ENCODE measurements at regions not wholly inside any gene's neighbourhood (a gene's known extent, or its start where the extent isn't known, plus 50 kb on each side); places are given as distances from the start of the nearest gene placed in this dataset.

GRCh38 chr14:101022121-101022520 lies 118.6 kb upstream of the RTL1 start:
- H3K27ac ChIP-seq, result no peak overlapping the region
- DNase-seq (ENCODE audit: low read depth, low spot score), result no peak

GRCh38 chr14:101022916-101023435 lies 119.5 kb upstream of the RTL1 start:
- no peak for DNase-seq (ENCODE audit: low read depth, low spot score)

GRCh38 chr14:101024686-101025085 lies 121.2 kb upstream of the RTL1 start:
- no peak overlapping the region for H3K27ac ChIP-seq
- DNase-seq (ENCODE audit: low read depth, low spot score), result no peak

More at GRCh38 chr14:101022916-101023435, 119.5 kb upstream of the RTL1 start:
- H3K27ac ChIP-seq, result no peak overlapping the region

GRCh38 chr14:101025131-101025530 lies 121.6 kb upstream of the RTL1 start:
- H3K27ac ChIP-seq, result no peak overlapping the region
- DNase-seq (ENCODE audit: low read depth, low spot score), result no peak

- DNase-seq (ENCODE audit: low read depth, low spot score), result no peak
Measured at GRCh38 chr14:101025696-101026095, 122.2 kb upstream of the RTL1 start.

GRCh38 chr14:101026341-101026740 lies 122.8 kb upstream of the RTL1 start:
- no peak for DNase-seq (ENCODE audit: low read depth, low spot score)
- no peak overlapping the region for H3K27ac ChIP-seq

More at GRCh38 chr14:101025696-101026095, 122.2 kb upstream of the RTL1 start:
- no peak overlapping the region for H3K27ac ChIP-seq

GRCh38 chr14:101027291-101027690 lies 123.8 kb upstream of the RTL1 start:
- no peak overlapping the region for H3K27ac ChIP-seq
- DNase-seq (ENCODE audit: low read depth, low spot score), result no peak

- DNase-seq (ENCODE audit: low read depth, low spot score), result no peak
- no peak overlapping the region for H3K27ac ChIP-seq
Measured at GRCh38 chr14:101027966-101028365, 124.4 kb upstream of the RTL1 start.

- DNase-seq (ENCODE audit: low read depth, low spot score), result no peak
- H3K27ac ChIP-seq, result no peak overlapping the region
Measured at GRCh38 chr14:101028971-101029667, 125.6 kb upstream of the RTL1 start.

GRCh38 chr14:101029668-101030290 lies 126.3 kb upstream of the RTL1 start:
- H3K27ac ChIP-seq, result no peak overlapping the region
- DNase-seq (ENCODE audit: low read depth, low spot score), result no peak

GRCh38 chr14:101030586-101030985 lies 127.1 kb upstream of the RTL1 start:
- DNase-seq (ENCODE audit: low read depth, low spot score), result no peak
- H3K27ac ChIP-seq, result no peak overlapping the region

GRCh38 chr14:101031186-101031585 lies 127.7 kb upstream of the RTL1 start:
- H3K27ac ChIP-seq, result no peak overlapping the region
- no peak for DNase-seq (ENCODE audit: low read depth, low spot score)

- DNase-seq (ENCODE audit: low read depth, low spot score), result no peak
- no peak overlapping the region for H3K27ac ChIP-seq
Measured at GRCh38 chr14:101031721-101032120, 128.2 kb upstream of the RTL1 start.

GRCh38 chr14:101032433-101032832 lies 128.9 kb upstream of the RTL1 start:
- H3K27ac ChIP-seq, result no peak overlapping the region
- no peak for DNase-seq (ENCODE audit: low read depth, low spot score)

- H3K27ac ChIP-seq, result no peak overlapping the region
- DNase-seq (ENCODE audit: low read depth, low spot score), result no peak
Measured at GRCh38 chr14:101033006-101033405, 129.5 kb upstream of the RTL1 start.

GRCh38 chr14:101033446-101034165 lies 130.1 kb upstream of the RTL1 start:
- DNase-seq (ENCODE audit: low read depth, low spot score), result no peak
- H3K27ac ChIP-seq, result no peak overlapping the region

- no peak for DNase-seq (ENCODE audit: low read depth, low spot score)
Measured at GRCh38 chr14:101034986-101035385, 131.5 kb upstream of the RTL1 start.

GRCh38 chr14:101035466-101036225 lies 132.1 kb upstream of the RTL1 start:
- DNase-seq (ENCODE audit: low read depth, low spot score), result no peak
- no peak overlapping the region for H3K27ac ChIP-seq

More at GRCh38 chr14:101034986-101035385, 131.5 kb upstream of the RTL1 start:
- no peak overlapping the region for H3K27ac ChIP-seq

- H3K27ac ChIP-seq, result no peak overlapping the region
- DNase-seq (ENCODE audit: low read depth, low spot score), result no peak
Measured at GRCh38 chr14:101037021-101037817, 133.7 kb upstream of the RTL1 start.
